ENCODE measurements at regions not wholly inside any gene's neighbourhood (a gene's known extent, or its start where the extent isn't known, plus 50 kb on each side); places are given as distances from the start of the nearest gene placed in this dataset.

DNA sequence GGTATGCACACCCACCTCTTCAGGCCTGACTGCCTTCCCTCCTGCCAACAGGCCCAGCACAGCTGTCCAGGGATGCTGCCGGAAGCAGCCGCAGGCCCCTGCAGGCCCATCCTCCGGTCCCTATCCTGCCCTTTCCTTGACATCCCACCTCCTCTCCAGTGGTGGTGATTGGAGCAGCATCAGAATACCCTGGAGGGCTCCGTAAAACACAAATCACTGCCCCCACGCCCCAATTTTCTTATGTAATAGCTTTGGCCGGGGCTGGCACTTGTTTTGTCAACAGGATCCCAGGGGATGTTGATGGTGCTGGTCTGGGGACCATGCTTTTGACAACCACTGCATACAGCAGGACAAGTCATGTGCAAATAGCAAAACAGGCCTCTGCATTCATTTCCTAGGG is 274.5 kb downstream of the GADD45G start:
- DNase-seq (ENCODE audit: low read depth in 2 of 2) = no peak

DNA sequence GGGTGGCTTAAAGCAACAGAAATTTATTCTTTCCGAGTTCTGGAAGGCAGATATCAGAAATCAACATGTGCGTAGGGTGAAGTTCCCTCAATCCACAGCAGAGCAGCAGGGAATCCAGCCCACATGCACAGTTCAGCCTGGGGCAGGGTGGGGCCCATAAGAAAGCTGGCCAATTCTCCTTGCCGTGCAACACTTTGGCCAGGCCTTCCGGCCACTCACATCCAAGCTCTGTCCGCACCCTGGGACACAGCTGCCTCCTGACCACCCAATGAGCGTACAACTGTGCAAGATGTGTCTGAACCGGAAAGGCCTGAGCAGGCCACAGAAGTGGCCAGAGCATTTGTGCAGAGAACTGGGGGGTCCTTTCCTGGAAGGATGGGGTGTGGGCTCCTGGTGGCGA is 274.9 kb downstream of the GADD45G start:
- DNase-seq (ENCODE audit: low read depth in 2 of 2) = no peak

DNA sequence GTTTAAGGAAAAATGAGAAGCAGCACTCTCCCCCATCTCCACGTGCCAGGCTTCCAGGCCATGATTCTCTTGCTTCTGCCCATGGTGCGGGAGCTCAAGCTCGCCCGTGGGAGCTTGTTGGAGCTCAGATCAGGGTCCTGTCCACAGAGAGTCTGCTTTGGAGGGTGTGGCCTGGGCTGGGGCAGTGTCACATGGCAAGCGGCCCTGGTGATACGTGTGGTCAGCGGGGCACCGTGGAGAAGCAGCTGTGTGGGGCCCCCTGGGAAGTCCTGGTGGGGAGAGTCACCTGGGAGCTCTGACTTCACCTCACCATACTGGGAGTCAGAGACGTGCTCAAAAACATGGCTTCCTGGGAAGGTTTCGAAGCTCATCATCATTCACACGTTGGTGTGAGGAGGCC is 275.3 kb downstream of the GADD45G start:
- no peak for DNase-seq (ENCODE audit: low read depth in 2 of 2)

DNA sequence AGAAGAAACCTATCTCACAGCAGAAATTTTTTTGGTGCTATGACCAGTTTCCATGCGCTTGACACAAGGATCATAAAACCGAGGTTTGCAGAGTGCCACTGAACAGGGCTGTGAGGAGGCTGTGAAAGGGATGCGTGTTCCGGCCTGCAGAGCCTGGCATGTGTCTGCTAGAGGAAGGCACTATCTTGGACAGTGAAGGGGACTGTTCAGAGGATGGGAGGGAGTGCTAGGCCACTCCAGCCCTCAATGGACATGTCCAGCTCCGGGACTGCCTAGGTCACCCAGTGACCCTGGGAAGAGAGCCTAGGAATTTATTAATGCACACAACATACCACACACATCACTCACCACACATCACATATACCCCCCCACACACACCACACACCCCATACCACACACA is 275.9 kb downstream of the GADD45G start:
- DNase-seq (ENCODE audit: low read depth in 2 of 2) = no peak

DNA sequence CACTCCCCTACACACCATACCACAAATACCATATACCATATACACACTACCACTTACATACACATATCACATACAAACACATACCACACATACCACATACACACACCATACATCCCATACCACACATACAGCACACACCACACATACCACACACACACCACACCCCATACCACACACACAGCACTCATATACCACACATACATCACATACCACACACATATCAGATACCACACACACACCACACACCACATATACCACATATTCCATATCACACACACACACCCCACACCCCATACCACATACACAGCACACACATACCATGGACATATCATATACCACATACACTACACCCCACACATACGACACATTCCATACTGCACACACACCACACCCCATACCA is 276.6 kb downstream of the GADD45G start:
- no peak for DNase-seq (ENCODE audit: low read depth in 2 of 2)

DNA sequence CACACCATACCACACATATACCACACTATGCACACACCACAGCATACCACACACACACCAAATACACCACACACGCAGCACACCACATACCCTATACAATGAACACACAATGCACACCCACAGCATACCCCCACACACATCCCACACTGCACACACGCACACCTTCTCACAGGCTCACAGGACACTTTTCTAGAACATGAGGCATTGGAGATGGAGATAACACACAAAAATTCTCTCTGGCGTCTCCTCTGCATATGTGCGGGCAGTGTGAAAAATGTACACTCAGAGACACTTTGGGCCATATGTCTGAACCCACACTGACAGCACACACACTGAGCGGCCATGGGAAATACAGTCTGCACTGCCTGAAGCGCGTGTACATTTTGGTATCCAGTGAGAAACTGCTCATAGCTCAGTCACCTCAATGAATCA is 278.1 kb downstream of the GADD45G start:
- DNase-seq (ENCODE audit: low read depth in 2 of 2) = no peak

DNA sequence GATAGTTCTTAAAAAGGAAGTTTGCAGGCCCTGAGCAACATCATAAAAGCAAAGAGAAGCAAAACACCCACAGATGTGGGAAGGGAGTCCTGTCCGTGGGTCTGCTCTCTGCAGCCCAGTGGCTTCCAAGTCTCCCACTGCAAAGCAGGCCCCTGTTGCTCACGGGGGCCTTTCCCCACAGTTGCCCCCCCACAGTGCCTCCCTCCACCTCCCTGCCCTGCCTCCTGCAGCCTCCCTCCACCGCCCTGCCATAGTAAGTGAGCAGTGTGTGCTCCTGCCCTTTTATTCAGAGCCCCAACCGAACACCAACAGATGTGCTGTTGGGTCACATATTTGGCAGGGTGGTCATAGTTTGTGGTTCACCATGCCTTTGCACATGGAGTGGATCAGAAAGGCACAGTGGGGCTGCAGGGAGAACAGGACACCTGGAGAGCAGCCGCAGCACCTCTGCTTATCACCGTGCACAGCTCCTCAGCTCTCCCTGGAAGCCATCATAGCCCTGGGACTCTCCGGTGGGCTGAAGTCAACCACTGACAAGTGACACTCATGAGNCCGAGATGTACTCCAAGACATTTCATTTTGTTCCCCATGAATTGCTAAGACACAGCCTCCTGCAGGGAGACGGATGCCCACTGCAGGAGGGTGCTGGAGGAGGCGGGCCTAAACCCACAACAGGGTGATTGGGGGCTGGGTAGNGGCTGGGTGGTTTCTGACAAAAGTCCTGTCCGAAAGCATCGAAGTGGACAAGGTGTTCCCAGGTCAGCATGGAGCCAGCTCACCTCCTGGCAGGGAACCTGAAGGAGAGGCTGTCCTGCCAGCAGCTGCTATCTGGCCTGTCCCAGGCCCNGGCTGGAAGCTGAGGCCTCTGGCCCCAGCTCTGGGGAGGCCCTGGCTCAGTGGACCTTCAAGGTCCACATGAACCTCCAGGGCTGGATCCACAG is 278.9 kb downstream of the GADD45G start:
- no peak for DNase-seq (ENCODE audit: low read depth in 2 of 2)

DNA sequence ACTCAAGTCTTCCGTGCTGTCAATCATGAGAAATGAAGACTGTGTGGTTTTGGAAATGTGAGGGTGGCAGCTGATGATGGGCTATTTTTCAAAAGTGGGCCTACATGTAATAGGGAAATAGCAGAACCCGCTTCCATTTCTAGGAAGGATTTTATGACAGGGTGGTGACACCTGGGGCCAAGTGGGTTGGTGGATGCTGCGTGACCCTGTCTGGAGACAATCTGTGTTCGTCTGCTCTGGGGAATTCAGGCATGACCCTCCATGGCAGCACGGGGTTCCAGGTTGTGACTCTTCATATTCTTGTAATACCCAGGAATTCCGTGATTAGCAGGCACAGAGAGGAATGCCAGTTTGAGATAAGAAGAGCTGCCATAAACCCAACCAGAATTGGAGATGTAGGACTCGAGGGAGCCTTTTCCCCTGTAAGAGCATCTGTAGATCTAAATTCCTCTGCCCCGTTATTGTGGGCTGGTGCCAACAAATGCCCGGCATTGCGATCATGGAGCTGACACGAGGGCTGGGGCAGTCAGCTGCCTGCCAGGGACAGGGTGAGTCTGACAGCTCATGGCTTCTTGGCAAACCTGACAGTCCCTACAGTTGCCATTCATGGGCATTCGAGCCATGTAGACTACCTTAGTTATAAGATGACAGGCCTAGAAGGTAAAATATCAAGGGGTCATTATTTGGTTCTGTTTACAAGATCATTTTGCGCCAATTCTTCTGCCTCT is 279.7 kb downstream of the GADD45G start:
- no peak for DNase-seq (ENCODE audit: low read depth in 2 of 2)

DNA sequence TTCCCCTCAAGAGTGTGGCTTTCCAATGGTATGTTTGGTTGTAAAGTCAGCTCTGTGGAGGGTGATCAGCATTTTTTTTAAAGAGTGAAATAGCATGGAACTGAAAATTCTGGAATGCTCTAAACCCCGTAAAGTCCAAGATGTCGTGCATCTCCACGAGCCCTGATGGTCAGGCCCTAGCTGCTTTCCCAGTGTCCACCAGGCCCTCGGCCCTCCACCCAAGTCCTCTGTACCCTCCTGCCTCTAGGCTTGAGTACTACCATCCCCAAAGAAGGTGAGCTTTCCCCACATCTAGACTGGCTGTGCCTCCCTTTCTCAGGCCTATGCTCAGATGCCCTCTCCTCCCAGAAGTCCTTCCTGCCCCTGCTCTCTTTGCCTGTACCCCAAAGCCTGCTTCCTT is 280.3 kb downstream of the GADD45G start:
- DNase-seq (ENCODE audit: low read depth in 2 of 2) = no peak

DNA sequence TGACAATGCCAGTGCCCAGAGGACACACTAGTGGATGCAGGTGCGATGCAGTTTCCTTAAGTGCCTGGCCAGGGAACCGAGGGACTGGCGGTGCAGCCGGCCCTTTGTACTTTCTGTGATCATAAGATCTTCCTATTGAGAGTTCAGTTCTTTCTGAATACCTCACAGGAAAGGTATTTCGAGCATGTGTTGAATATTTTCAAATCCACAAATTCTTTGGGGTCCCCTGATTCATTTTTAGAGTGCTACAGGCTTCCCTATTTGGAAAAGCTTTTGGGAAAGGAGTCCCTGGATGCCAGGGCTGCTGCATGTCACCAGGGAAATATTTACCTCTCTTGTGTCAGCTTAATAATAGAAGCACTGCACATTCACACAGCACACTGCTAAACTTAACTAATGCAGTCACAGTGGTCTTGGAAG is 281.5 kb downstream of the GADD45G start:
- DNase-seq (ENCODE audit: low read depth in 2 of 2) = no peak

DNA sequence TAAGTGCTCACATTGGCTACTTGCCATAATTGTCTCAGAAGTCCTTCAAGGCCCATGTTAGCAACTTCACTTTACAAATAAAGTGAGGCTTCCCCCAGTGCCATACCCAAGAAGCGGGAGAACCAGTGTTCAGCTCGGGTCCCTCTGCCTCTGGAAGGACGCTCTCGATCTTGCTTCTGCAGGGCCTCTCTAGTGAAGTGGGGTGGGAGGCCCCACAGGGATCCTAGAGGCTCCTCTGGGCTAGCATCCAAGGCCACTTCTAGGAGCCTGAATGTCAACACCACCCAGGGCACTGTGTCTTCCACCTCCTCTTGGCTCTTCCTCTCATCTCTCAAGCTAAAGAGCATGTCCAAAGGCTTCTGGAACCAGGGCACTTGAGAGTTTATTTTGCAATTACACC is 282.5 kb downstream of the GADD45G start:
- no peak for DNase-seq (ENCODE audit: low read depth in 2 of 2)

DNA sequence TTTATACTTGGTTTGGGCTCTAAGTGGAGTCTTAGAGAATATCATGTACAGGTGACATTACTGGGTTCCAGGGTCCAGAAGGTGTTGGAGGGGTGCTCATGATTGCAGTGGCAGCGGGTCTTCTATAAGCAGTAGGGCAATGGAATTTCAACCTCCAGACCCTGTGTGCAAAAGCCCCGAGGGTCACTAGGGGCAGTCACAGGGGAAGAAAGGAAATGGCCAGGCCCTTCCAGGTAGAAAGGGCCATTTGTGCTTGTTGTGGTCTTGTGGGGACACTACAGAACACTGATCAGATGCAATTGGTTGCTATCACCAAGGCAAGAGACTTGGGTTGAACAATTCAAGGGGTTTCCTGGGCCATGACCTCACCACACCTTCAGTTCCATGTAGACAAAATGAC is 283.4 kb downstream of the GADD45G start:
- DNase-seq (ENCODE audit: low read depth in 2 of 2) = no peak

DNA sequence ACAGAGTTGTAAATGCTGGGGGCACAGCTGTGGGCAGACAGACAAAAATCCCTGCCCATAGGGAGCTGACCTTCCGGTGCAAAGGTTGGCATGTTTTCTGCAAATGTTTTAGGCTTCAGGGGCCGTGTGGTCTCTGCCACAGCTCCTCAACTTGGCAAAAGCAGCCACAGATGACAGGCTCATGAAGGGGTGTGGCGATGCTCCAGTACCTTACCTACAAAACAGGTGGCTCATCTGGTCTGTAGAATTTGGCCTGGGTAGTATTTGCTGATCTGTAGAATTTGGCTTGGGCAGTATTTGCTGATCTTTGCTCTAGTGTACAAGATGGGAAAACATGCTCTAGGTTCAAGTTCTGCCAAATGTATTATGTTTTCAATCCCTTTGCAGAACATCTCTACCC is 283.9 kb downstream of the GADD45G start:
- no peak for DNase-seq (ENCODE audit: low read depth in 2 of 2)

DNA sequence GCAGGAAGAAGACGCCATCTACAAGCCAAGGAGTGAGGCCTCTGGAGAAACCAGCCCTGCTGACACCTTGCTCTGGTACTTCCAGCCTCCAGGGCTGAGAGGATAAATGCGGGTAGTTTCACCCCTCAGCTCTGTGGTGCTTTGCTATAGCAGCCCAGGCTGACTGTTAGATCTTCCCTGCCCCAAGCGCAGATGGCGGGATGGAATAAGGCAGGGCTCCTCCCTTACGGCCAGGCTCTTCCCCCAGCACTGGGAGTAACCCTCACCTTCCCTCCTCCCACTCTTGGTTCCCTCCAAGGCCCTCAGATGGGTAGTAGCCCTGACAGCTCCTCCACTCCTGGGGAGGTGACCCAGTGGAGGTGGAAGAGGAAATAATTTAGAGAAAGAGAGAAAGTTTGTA is 285.1 kb downstream of the GADD45G start:
- no peak for DNase-seq (ENCODE audit: low read depth in 2 of 2)

DNA sequence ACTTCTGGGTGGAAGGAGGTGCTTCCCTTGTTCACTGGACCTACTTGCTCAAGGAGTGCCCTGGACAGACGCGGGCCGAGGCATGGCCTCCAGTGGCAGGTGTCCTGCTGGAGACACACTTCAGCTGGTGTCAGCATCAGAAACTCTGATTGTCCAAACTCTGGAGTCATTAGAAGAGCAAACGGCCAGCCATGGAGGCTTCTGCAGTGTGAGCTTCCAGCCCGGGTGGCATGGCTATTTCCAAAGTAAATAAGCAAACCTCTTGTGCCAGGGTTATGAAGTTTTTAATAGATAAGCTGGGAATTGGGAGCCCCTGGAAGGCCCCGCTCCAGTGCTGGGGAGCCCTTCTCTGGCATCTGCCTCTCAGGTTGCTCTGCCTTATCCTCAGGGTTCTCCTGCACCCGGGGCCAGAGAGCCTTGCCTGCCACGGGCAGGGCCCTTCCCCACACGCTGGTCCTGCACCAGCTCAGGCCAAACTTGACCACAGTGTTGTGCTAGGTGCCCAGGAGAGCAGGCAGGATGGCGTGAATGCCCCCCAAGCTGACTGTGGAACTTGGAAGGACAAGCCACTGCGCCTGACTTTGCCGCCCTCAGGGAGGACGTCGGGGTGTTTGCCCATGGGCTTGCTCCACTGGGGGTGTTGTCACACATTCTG is 285.6 kb downstream of the GADD45G start:
- DNase-seq (ENCODE audit: low read depth in 2 of 2) = no peak

DNA sequence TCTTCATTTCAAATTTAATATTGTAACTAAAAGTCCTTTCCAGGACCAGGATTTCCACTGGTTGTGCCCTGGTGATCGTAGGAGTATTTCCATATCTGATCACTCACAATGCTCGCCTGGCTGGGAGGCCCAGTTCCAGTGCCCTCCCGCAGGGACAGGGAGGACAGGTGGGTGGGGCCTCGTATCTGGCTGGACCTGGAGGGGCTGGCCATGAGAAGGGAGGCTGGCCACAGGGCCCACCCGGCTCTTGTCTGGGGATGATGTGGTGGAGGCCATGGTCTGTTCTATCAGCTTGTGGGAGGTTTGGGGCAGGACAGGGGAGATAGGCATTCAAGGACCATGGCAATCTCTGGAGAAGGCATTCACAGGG is 286.4 kb downstream of the GADD45G start:
- DNase-seq (ENCODE audit: low read depth in 2 of 2) = no peak

DNA sequence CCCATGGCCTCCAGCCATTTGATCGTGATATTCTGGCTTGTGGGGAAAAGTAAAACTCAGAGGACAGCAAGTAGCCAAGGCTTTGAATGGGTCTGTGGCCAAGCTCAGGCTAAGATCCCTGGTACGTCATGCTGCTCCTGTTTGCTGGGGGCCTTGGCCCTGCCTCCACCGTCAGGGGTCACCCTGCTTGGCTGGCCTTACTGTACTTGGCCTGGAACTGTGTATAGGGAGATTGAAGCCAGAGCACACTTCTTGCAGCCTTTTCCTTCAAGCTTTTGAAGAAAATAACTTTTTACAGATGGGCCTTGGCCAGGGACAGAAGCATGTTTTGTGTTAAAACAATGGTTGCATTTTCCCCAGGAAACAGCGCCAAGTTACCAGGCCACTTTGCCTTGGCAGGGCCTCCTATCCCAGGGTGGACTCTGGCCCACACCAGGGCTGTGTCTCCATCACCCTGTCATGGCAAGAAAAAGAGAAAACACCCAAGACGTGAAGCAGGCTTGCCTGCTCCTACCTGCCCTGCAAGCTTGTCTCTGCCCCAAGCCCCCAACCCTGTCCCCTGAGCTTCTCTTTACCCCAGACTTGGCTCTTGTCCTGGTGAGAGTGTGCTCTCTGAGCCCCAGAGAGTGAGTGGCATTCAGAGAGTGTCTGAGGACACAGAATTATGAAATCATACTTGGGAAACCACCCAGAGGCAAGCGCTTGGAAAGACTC is 286.9 kb downstream of the GADD45G start:
- DNase-seq (ENCODE audit: low read depth in 2 of 2) = no peak

DNA sequence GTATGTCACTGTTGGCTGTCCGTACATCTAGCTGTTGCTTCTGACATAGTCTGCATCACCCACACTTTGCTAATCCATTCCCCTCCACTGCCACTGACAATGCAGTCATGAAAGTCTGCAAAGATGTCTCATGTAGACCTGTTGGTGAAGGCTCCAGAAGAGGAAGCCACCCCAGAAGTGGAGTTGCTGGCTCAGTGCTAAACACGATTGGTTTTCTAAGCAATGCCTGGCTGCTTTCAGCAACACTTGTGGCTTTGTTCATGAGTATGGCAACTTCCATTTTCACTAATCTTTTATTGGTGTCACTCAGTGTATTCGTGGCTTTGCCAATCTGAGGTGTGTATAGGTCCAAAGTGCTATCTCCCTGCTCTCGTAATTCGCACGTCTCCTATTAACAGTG is 288.1 kb downstream of the GADD45G start:
- DNase-seq (ENCODE audit: low read depth in 2 of 2) = no peak

DNA sequence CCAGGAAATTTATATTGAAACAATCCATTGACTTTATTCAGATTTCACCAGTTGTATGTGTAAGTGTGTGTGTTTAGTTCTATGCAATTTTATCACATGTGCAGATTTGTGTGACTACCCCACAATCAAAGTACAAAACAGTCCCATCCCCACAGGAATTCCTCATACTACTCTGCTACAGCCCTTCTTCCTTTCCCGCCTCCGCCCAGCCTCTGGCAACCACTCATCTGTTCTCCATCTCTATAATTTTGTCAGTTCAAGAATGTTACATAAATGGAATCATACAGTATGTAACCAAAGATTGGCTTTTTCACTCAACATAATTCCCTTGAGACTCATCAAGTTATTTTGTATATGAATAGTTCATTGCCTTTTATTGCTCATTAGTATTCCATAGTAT is 289.1 kb downstream of the GADD45G start:
- no peak for DNase-seq (ENCODE audit: low read depth in 2 of 2)

DNA sequence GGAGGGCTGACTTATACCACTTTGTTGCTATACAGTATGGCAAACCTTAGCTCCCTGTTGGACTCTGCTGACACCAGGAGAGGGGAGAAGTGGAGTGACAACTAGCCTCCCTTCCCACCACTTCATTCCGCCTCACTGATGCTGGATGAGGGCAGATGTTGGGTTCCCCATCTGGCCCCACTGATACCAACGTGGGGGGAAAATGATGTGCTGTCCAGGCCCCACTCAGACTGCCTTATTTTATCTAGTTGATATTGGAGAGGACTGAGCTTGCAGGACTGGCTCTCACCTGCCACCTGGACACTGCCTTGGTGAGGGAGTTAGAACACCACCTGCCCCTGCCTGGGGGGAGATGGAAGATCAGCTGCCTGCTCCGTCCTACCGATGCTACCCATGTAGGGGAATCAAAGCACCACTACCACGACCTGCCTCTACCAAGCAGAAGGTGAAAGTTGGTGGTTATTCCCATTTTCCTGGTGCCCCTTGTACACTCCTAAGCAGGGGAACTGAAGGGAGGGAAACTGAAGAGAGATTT is 292.1 kb downstream of the GADD45G start:
- DNase-seq (ENCODE audit: low read depth in 2 of 2) = no peak

DNA sequence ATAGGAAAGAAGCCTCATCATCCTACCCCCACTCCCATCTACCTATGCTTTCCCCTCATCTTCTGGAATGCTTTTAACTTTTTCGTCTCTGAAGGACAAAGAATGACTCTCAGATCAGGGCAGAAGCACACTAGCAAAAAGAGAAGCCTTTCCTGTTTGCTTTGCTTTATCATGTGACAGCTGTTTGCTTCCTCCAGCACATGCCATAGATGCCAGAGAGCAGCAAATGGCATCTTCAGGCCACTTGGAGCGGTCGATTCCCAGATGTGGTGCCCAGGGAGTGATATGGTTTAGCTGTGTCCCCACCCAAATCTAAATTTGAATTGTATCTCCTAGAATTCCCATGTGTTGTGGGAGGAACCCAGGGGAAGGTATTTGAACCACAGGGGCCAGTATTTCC is 294.8 kb downstream of the GADD45G start:
- DNase-seq (ENCODE audit: low read depth in 2 of 2) = no peak

DNA sequence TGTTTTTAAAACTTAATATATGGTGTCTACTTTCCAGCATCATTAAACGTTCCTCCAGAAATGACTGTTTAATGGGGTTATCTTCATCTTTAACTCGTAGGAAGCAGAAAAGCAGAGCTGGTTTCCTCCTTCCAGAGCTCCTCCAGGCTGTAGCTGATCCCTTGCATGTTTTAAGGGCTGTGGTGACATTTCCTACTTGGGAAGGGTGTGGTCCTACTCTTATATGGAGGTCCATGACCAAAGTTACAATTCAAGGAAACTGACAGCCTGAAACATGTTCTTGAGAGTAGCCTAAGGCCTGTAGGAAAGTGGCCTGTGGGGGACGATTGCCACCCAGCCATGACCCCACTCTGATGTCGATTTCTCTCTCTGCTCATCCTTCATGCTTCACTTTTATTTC is 297.1 kb downstream of the GADD45G start:
- no peak for DNase-seq (ENCODE audit: low read depth in 2 of 2)

All from stimulated activated CD4-positive, alpha-beta T cell treated with anti-CD3 and anti-CD28 coated beads, Interleukin-1b, Interleukin-23, amount 100 ng/mL, for 1 hour (primary cell).